Peyer's patch (tissue), 4 donors: ENCODE measurements at regions not wholly inside any gene's neighbourhood (a gene's known extent, or its start where the extent isn't known, plus 50 kb on each side); places are given as distances from the start of the nearest gene placed in this dataset.

Experiments
- DNase-seq, 3 donors: peaks; one replicate each; pipeline ENCODE4 v3.0.0-alpha.2; 2017 to 2019
- H3K27ac ChIP-seq, 4 donors: fragments of 200-600 bp; sonication (generic); one replicate each; pipeline ENCODE4 v1.5.1; 2016 to 2019
- H3K27me3 ChIP-seq, 2 donors: fragments of 200-600 bp; sonication (generic); one replicate each; pipeline ENCODE4 v1.5.1; 2019
- H3K36me3 ChIP-seq, 3 donors: fragments of 200-600 bp; sonication (generic); one replicate each; pipeline ENCODE4 v1.5.1; 2016 to 2019
- H3K4me1 ChIP-seq, 4 donors: fragments of 200-600 bp; sonication (generic); one replicate each; pipeline ENCODE4 v1.5.1; 2016 to 2019
- H3K4me3 ChIP-seq, 4 donors: fragments of 200-600 bp; sonication (generic); 1 replicate in 3 of 4; 2 replicates in 1 of 4; pipeline ENCODE4 v1.5.1; 2016 to 2019; ENCODE audit warnings: mild to moderate bottlenecking in 1 of 4
- H3K9me3 ChIP-seq, 4 donors: fragments of 200-600 bp; sonication (generic); one replicate each; pipeline ENCODE4 v1.5.1; 2016 to 2019; ENCODE audit warnings: mild to moderate bottlenecking in 1 of 4
- POLR2A ChIP-seq, 2 donors: fragments of 450-650 bp; IDR thresholded peaks; one replicate each; pipeline ENCODE4 v1.5.1; 2017; ENCODE audit warnings: antibody characterized with exemption in 2 of 2, mild to moderate bottlenecking in 2 of 2, moderate library complexity in 2 of 2
- TF ChIP-seq, protein P1 (sequence below), 6 experiments: fragments of 450-650 bp in 4 of 6; fragments of 200-600 bp in 2 of 6; sonication (generic) in 1 of 6; IDR thresholded peaks; one replicate each; pipeline ENCODE4 v1.5.1; 2017 to 2019; ENCODE audit warnings: antibody characterized with exemption in 6 of 6, mild to moderate bottlenecking in 3 of 6, moderate library complexity in 1 of 6

GRCh38 chr13:108437496-108437895 lies 168.0 kb downstream of the TNFSF13B start:
- Histone ChIP-seq H3K27me3 (no peaks in the 10 kb centered on the region), H3K27ac (no peak overlapping the region), H3K4me3 (no peak overlapping the region), H3K9me3 (no peaks in the 10 kb centered on the region), H3K36me3 (no peaks in the 10 kb centered on the region), H3K4me1 (no peaks in the 10 kb centered on the region)
- DNase-seq: no peak
- TF ChIP-seq POLR2A (IDR thresholded peaks at IDR 0.05): no peak
- TF ChIP-seq, protein P1, sequence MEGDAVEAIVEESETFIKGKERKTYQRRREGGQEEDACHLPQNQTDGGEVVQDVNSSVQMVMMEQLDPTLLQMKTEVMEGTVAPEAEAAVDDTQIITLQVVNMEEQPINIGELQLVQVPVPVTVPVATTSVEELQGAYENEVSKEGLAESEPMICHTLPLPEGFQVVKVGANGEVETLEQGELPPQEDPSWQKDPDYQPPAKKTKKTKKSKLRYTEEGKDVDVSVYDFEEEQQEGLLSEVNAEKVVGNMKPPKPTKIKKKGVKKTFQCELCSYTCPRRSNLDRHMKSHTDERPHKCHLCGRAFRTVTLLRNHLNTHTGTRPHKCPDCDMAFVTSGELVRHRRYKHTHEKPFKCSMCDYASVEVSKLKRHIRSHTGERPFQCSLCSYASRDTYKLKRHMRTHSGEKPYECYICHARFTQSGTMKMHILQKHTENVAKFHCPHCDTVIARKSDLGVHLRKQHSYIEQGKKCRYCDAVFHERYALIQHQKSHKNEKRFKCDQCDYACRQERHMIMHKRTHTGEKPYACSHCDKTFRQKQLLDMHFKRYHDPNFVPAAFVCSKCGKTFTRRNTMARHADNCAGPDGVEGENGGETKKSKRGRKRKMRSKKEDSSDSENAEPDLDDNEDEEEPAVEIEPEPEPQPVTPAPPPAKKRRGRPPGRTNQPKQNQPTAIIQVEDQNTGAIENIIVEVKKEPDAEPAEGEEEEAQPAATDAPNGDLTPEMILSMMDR (IDR thresholded peaks at IDR 0.05): no peak

GRCh38 chr13:108439556-108439955 lies 170.0 kb downstream of the TNFSF13B start:
- no peaks in the 10 kb centered on the region for H3K27me3 ChIP-seq
- no peak for DNase-seq
- no peak overlapping the region for H3K4me3 ChIP-seq
- no peak overlapping the region for H3K27ac ChIP-seq
- no peaks in the 10 kb centered on the region for H3K9me3 ChIP-seq
- H3K36me3 ChIP-seq: no peaks in the 10 kb centered on the region
- H3K4me1 ChIP-seq: no peaks in the 10 kb centered on the region
- no peak for TF ChIP-seq POLR2A (IDR thresholded peaks at IDR 0.05)
- TF ChIP-seq, protein P1 (IDR thresholded peaks at IDR 0.05): no peak

- Histone ChIP-seq H3K27ac (no peak overlapping the region), H3K27me3 (no peaks in the 10 kb centered on the region), H3K9me3 (no peaks in the 10 kb centered on the region), H3K36me3 (no peaks in the 10 kb centered on the region), H3K4me3 (no peak overlapping the region), H3K4me1 (no peaks in the 10 kb centered on the region)
- DNase-seq: no peak
- TF ChIP-seq, protein P1 (IDR thresholded peaks at IDR 0.05): no peak
- no peak for TF ChIP-seq POLR2A (IDR thresholded peaks at IDR 0.05)
Observed at GRCh38 chr13:108444448-108444847, 174.9 kb downstream of the TNFSF13B start.

- TF ChIP-seq, protein P1 (IDR thresholded peaks at IDR 0.05): no peak
- no peak for TF ChIP-seq POLR2A (IDR thresholded peaks at IDR 0.05)
- no peaks in the 10 kb centered on the region for H3K4me1 ChIP-seq
- no peaks in the 10 kb centered on the region for H3K9me3 ChIP-seq
- no peaks in the 10 kb centered on the region for H3K27me3 ChIP-seq
- no peak overlapping the region for H3K4me3 ChIP-seq
- H3K27ac ChIP-seq: no peak overlapping the region
- no peaks in the 10 kb centered on the region for H3K36me3 ChIP-seq
- no peak for DNase-seq
Observed at GRCh38 chr13:108448891-108449290, 179.4 kb downstream of the TNFSF13B start.

- Histone ChIP-seq H3K27ac (no peak overlapping the region), H3K4me1 (no peaks in the 10 kb centered on the region), H3K9me3 (no peaks in the 10 kb centered on the region), H3K36me3 (no peaks in the 10 kb centered on the region), H3K27me3 (no peaks in the 10 kb centered on the region), H3K4me3 (no peak overlapping the region)
- DNase-seq: no peak
- no peak for TF ChIP-seq POLR2A (IDR thresholded peaks at IDR 0.05)
- TF ChIP-seq, protein P1 (IDR thresholded peaks at IDR 0.05): no peak
Observed at GRCh38 chr13:108451121-108451520, 178.3 kb upstream of the MYO16 start.

GRCh38 chr13:108455320-108455719 lies 174.1 kb upstream of the MYO16 start:
- Histone ChIP-seq H3K27me3 (no peaks in the 10 kb centered on the region), H3K4me1 (no peaks in the 10 kb centered on the region), H3K9me3 (no peaks in the 10 kb centered on the region), H3K27ac (no peak overlapping the region), H3K4me3 (no peak overlapping the region), H3K36me3 (no peaks in the 10 kb centered on the region)
- no peak for DNase-seq
- TF ChIP-seq, protein P1 (IDR thresholded peaks at IDR 0.05): no peak
- TF ChIP-seq POLR2A (IDR thresholded peaks at IDR 0.05): no peak
